GM18951 (cell line): ENCODE measurements at regions not wholly inside any gene's neighbourhood (a gene's known extent, or its start where the extent isn't known, plus 50 kb on each side); places are given as distances from the start of the nearest gene placed in this dataset.

Source experiments
- POLR2A ChIP-seq: IDR thresholded peaks from 4 replicates; pipeline ENCODE4 v1.6.1; 2011; ENCODE audit warnings: mild to moderate bottlenecking; ENCODE audit not compliant: insufficient read length, insufficient read depth; ENCODE audit errors: extremely low read depth
- in situ Hi-C: fragments of 300-500 bp; cut with MboI; formaldehyde crosslinking; loops from one replicate; pipeline ENCODE4 v1.12.0; 2022; ENCODE audit warnings: low sequenced_read_pairs, mixed read lengths, inconsistent platforms; ENCODE audit not compliant: unreplicated experiment

DNA sequence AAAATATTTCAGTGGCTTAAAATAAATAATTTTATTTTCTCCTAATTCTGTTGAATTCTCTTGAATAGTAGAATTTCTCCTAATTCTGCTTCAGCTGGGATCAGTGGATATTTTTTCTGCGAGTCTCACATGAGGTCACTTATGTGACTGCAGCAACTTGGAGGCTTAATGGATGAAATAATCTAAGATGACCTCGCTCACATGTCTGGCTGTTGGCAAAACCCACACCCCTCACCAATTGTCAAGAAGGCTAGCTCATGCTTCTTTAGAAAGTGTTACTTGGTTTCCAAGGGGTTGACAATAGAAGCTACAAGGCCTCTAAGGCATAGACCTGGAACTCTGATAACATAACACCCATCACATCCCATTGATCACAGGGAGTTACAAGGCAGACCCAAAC is 156.9 kb upstream of the DPYD start:
- in situ Hi-C loops: no loop called here
- TF ChIP-seq POLR2A: no peak

DNA sequence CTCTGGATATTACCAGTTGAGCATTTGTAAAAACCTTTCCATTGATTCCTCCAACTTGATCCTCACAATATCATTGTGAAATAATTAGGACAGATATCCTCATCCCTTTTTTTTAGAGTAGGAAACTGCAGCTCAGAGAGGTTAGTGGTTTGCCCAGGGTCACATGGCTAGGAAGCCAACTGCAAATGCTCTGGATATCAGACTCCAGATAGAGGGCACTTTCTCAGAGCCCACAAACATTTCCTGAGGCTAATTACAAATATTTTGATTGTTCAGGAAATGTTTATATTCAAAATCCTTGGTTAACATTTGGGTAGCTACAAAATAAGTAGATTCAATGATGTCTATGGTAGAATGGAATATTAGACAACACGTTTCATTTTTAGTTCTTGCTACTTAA is 154.8 kb upstream of the DPYD start:
- no peak for TF ChIP-seq POLR2A
- in situ Hi-C loops: no loop called here

DNA sequence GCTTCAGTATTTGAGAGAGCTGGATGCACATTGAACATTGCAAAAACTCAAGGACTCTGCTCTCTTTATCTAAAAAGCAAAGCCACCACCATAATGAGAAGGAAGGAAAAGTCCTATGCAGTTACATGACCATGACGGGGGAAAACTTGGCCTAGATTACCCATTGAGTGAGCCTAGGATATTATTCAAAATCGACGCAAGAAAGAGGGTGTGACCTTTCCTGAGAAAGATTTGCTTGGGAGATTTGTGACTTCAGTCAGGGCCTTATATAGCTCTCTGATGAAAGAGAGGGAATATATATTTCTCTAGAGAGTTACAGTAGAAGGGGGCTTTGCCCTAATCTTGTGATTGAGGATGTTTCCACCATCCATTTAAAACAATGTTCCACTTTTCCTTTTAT is 153.0 kb upstream of the DPYD start:
- no peak for TF ChIP-seq POLR2A
- in situ Hi-C loops: loop anchor here (25.0 kb wide), 1 partner anchor 388 kb away; no protein-coding TSS in a partner anchor

DNA sequence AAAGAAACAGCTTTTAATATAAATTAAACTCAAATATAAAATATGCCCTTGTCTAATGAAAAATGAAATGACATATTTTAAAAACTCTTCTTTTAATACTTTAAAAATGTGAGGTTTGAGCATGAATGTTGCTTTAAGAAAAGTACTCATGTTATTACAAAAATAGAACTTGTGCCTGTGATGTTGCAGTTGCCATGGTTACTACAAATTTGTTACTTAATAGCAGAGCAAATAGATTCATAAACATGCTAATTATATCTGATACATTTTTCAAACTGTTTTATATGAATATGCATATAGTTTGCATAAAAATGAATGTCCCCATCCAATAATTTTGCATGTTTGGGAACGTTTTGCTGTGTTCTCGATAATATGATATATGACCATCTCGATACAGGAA is 152.3 kb upstream of the DPYD start:
- no peak for TF ChIP-seq POLR2A
- in situ Hi-C loops: loop anchor here (25.0 kb wide), 1 partner anchor 389 kb away; no protein-coding TSS in a partner anchor

DNA sequence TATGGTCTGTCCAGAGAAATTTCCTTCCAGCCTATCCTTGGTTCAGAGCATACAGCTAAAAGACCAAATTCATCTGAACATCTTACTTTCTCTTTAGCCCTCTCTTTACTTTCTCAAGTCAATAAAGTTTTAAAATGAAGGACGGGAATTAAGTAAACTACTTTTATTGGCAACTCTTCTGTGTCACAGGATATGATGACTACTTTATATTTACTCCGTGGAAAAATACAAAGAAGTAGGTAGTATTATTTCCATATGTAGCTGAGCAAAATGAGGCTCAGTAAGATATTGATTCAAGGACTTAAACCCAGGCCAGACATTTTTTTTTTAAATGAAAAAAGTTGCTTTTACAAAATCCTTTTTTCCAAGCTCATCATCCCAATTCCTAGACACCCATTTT is 151.2 kb upstream of the DPYD start:
- no peak for TF ChIP-seq POLR2A
- in situ Hi-C loops: loop anchor here (25.0 kb wide), 1 partner anchor 390 kb away; no protein-coding TSS in a partner anchor

DNA sequence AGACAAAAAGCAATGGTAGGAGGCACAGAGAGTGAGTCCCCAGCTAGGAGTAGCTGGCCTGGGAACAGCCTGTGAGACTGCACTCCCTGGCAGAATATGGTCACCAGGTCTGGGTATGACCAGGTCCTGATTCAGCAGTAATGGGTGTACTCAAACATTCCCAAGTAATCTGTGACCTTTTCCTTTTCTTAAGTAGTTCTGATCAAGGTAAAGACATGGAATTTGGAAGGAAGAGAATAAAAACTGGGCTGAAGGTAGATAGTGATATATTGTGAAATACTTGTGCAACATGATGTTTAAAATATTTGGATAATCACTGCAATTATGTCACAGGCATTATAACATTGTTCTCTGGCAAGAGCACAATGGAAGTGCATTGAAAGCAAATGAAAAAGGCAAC is 147.2 kb upstream of the DPYD start:
- in situ Hi-C loops: loop anchor here (25.0 kb wide), 1 partner anchor 394 kb away; no protein-coding TSS in a partner anchor
- TF ChIP-seq POLR2A: no peak

DNA sequence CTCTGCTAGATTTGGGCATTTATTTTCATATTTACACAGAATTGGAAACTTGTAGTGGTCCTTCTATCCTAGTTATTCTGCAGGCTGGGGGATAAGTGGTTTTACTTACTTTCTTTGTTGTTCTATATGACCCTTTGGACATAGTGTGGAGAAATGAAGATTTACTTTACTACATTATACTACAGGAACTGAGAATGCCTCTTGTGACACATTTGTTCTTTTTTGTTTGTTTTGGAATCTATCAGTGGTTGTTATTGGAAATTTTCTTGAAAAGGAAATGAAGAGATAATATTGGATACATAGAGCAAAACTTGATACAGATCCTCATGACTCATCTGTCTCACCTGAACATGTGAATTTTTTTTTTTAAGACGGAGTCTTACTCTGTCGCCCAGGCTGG is 146.1 kb upstream of the DPYD start:
- no peak for TF ChIP-seq POLR2A
- in situ Hi-C loops: loop anchor here (25.0 kb wide), 1 partner anchor 395 kb away; no protein-coding TSS in a partner anchor

DNA sequence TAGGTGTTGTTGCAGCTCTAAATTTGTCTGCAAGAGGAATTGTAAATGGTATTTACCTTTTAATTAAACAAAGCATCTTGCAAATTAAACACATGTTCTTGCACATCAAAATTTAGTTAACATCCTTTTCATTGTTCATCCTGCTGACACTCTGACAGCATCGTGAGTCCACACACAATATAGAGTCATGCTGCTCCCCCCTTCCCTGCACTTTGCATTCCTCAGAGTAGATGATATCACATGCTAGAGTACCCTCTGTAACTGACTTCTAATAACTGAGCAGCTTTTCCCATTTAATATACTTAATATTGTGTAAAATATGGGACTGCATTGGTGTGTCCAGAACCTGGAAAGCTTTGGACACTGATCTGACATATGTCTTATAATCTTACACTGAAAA is 138.8 kb upstream of the DPYD start:
- in situ Hi-C loops: loop anchor here (10.0 to 25.0 kb wide), 2 partner anchors 403 to 1085 kb away; no protein-coding TSS in a partner anchor

DNA sequence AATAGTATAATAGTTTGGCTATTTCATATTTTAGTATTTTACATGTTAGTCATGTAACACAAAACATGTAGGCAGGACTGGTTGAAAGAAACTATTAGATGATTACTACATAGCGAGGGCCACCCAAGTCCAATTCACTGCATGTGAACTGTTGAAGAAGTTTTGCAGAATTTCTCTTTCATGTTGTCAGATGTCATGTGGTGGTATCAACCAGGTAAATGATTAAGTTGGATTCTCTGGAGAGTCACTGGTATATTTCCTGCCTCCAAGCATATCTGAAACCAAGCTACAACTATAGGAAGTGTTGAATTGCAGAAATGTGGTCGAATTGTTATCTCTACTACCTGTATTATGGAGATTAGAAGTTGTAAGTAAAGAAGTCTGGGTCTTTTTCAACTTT is 137.8 kb upstream of the DPYD start:
- in situ Hi-C loops: loop anchor here (10.0 to 25.0 kb wide), 2 partner anchors 404 to 1084 kb away; no protein-coding TSS in a partner anchor
- TF ChIP-seq POLR2A: no peak

More for the DNA sequence above, 138.8 kb upstream of the DPYD start:
- TF ChIP-seq POLR2A: no peak

DNA sequence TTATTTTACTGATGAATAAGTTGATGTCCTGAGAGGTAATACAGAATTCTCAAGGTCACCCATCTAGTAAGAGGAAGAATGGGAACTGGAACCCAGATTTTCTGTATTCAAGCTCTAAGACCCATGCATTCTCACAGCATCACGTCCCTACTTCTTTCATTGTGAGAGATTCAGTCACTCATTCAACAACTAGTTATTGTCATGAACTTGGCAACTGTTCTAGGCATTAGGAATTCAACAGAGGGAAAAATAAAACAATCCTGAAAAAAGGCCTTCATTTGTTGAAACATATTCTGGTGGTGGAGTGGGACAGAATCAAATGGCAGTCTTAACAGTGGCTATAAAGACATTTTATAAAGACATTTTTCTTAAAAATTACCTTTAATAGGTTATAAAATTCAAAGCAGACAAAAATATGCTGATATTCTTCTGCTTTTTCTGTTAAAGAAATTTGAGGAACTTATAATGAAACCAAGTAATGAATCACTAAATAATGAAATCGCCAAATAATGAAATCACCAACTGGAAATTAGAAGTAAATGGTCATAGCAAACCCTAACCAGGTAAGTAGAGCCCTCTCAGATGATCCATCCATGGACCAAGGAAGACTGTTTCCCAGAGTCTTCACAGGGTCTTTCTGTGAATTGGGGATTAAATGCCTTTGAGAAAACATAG is 136.5 kb upstream of the DPYD start:
- in situ Hi-C loops: loop anchor here (10.0 to 25.0 kb wide), 2 partner anchors 405 to 1083 kb away; no protein-coding TSS in a partner anchor
- no peak for TF ChIP-seq POLR2A

DNA sequence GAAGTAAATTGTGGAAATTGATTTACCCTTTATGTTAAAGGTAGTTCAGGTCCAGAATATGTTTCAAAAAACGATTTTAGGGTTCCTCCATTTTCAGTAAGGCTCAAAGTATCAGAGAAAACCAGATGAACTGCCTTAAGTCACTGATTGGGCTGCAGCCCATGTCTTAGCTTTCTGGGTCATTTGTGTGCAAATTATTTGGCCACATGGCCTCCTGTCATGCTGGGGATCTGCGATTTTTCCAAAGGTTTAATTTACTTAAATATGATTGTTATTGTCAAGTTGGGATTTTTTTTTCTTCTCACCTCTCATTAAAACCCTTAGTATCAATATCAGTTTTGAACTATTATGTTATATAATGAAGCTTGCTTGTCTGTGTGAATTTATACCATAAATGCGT is 135.9 kb upstream of the DPYD start:
- in situ Hi-C loops: loop anchor here (10.0 to 25.0 kb wide), 2 partner anchors 406 to 1082 kb away; no protein-coding TSS in a partner anchor
- no peak for TF ChIP-seq POLR2A

DNA sequence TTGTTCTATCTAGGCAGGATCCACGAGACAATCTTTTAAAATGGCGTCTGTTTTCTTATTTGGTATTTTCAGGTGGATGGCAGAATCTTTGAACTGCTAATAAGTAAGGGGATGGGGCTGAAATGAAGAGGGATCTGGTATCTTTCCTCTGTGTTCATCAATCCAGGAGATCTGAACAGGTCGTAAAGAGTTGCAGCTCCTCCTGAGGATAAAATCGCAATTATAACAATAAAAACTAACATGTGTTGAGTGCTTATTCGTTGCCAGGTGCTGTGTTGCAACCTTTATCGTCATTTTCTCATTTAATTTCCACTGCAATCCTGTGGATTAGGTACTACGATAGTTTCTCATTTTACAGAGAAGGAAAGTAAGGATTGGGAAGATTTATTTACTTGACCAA is 134.6 kb upstream of the DPYD start:
- in situ Hi-C loops: loop anchor here (10.0 to 25.0 kb wide), 2 partner anchors 407 to 1081 kb away; no protein-coding TSS in a partner anchor
- TF ChIP-seq POLR2A: no peak

DNA sequence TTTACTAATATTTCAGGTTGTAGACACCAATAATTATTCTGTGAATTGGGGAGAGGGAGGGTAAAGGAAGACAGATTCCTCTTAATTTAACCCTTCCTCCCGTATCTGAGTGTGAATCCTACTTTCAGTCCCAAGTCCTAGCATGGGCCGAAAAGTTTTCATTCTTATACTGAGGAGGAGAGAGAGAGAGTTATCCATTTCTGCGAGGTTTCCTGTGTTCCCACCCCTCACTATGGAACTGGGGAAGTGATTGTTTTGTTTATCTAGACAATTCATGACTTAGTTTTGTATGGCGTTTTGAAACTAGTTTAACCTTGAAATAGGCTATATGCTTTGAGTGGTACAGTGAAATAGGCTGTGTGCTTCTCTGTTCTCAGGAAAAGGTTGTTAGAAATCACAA is 134.0 kb upstream of the DPYD start:
- in situ Hi-C loops: loop anchor here (10.0 to 25.0 kb wide), 2 partner anchors 408 to 1080 kb away; no protein-coding TSS in a partner anchor
- no peak for TF ChIP-seq POLR2A

DNA sequence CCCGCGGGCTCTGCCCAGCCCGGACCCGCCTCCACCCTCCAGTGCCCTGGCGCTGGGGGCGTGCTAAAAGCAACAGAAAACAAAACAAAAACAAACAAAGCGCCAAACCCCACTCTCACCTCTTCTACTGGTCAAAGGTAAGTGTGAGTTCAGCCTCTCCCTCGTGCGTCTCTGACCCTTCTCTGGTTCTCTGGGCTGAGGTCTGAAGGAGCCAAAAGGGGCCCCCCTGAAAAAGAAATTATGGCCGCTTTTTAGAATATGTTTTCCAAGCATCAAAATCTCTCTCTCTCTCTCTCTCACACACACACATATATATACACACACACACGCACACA is 133.5 kb upstream of the DPYD start:
- in situ Hi-C loops: loop anchor here (10.0 to 25.0 kb wide), 2 partner anchors 408 to 1080 kb away; no protein-coding TSS in a partner anchor

More for the DNA sequence above, 133.5 kb upstream of the DPYD start:
- TF ChIP-seq POLR2A: no peak
